Ovary (tissue), 3 donors: ENCODE measurements at regions not wholly inside any gene's neighbourhood (a gene's known extent, or its start where the extent isn't known, plus 50 kb on each side); places are given as distances from the start of the nearest gene placed in this dataset.

Experiments
- CTCF ChIP-seq, 3 donors: fragments of 450-650 bp in 2 of 3; fragments of 200-600 bp in 1 of 3; IDR thresholded peaks; one replicate each; pipeline versions ENCODE4 v1.5.1 to v1.8.0; 2016 to 2022; ENCODE audit warnings: antibody characterized with exemption in 3 of 3, mild to moderate bottlenecking in 1 of 3
- EP300 ChIP-seq: sonication (generic); formaldehyde crosslinking; IDR thresholded peaks from one replicate; pipeline ENCODE4 v1.6.1; 2017; ENCODE audit warnings: antibody characterized with exemption
- donor health status: DM: no; HTN: no; CAD: no.

GRCh38 chr20:48291896-48292295 is 506.6 kb upstream of the SULF2 start:
- TF ChIP-seq CTCF (IDR thresholded peaks at IDR 0.05) (no peak), EP300 (no peak)
